Bronchial epithelial cell (primary cell): ENCODE measurements at regions not wholly inside any gene's neighbourhood (a gene's known extent, or its start where the extent isn't known, plus 50 kb on each side); places are given as distances from the start of the nearest gene placed in this dataset.

Experiments
- DNase-seq: peaks from one replicate; pipeline ENCODE4 v3.0.0-alpha.2; 2010; ENCODE audit warnings: low read depth
- FAIRE-seq: peaks from 2 replicates; lab custom pipeline; 2011; peaks lifted over from hg19 to GRCh38; lab: Jason Lieb, UNC
- H3K27me3 ChIP-seq: 2 replicates; pipeline ENCODE4 v1.5.1; 2011; ENCODE audit warnings: low read length; ENCODE audit not compliant: control insufficient read depth, insufficient read depth
- H3K36me3 ChIP-seq: 2 replicates; pipeline ENCODE4 v1.5.1; 2011; ENCODE audit warnings: low read length; ENCODE audit not compliant: control insufficient read depth, insufficient read depth
- H3K4me3 ChIP-seq: 2 replicates; pipeline ENCODE4 v1.5.1; 2011; ENCODE audit warnings: mild to moderate bottlenecking, low read depth, low read length, control low read depth
- CTCF ChIP-seq: IDR thresholded peaks from 2 replicates; pipeline ENCODE4 v1.5.1; 2011; ENCODE audit warnings: mild to moderate bottlenecking, moderate library complexity, low read length, control low read depth, inconsistent platforms; ENCODE audit not compliant: insufficient read depth, severe bottlenecking

GRCh38 chrX:125407314-125407713, 87.6 kb downstream of the TEX13C start:
- no peak overlapping the region for H3K4me3 ChIP-seq
- FAIRE-seq (no peak), DNase-seq (no peak)
- TF ChIP-seq CTCF, result no peak
- no peaks in the 10 kb centered on the region for H3K36me3 ChIP-seq
- H3K27me3 ChIP-seq, result no peaks in the 10 kb centered on the region

GRCh38 chrX:125420809-125421208, 101.1 kb downstream of the TEX13C start:
- Histone ChIP-seq H3K36me3 (no peaks in the 10 kb centered on the region), H3K4me3 (no peak overlapping the region), H3K27me3 (no peaks in the 10 kb centered on the region)
- no peak for TF ChIP-seq CTCF
- no peak for FAIRE-seq
- no peak for DNase-seq

GRCh38 chrX:125422986-125423385, 103.3 kb downstream of the TEX13C start:
- Histone ChIP-seq H3K36me3 (no peaks in the 10 kb centered on the region), H3K27me3 (no peaks in the 10 kb centered on the region), H3K4me3 (no peak overlapping the region)
- DNase-seq (no peak), FAIRE-seq (no peak)
- no peak for TF ChIP-seq CTCF

- FAIRE-seq (no peak), DNase-seq (no peak)
- Histone ChIP-seq H3K4me3 (no peak overlapping the region), H3K36me3 (no peaks in the 10 kb centered on the region), H3K27me3 (no peaks in the 10 kb centered on the region)
- TF ChIP-seq CTCF, result no peak
Measured at GRCh38 chrX:125424536-125424935, 104.9 kb downstream of the TEX13C start.

GRCh38 chrX:125436855-125437254, 117.2 kb downstream of the TEX13C start:
- no peaks in the 10 kb centered on the region for H3K36me3 ChIP-seq
- H3K27me3 ChIP-seq, result no peaks in the 10 kb centered on the region
- peak; percentile 19 for TF ChIP-seq CTCF
- H3K4me3 ChIP-seq, result no peak overlapping the region
- DNase-seq (peak; percentile 3), FAIRE-seq (no peak)

GRCh38 chrX:125439194-125439849, 119.7 kb downstream of the TEX13C start:
- DNase-seq, result no peak
- no peak for TF ChIP-seq CTCF
- Histone ChIP-seq H3K4me3 (no peak overlapping the region), H3K36me3 (no peaks in the 10 kb centered on the region), H3K27me3 (no peaks in the 10 kb centered on the region)
- FAIRE-seq, result no peak
